ENCODE measurements at regions not wholly inside any gene's neighbourhood (a gene's known extent, or its start where the extent isn't known, plus 50 kb on each side); places are given as distances from the start of the nearest gene placed in this dataset.

DNA sequence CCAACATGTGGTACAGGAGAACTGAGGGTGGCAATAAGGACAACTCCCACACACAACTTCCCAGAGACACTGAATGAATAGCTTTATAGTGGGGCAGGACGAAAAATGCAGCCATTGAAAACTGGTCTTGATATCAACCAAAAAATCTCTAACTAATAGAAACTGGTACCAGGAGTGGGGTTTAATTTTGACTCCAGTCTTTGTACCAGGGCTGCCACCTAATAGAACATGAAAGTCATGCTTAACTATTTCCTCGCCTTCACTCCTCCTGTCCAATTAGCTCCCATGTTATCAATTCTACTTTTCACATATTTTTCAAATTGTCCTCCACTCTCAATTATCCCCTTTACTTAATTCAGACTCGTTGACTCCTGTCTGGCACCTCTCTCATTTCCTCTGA lies 192.0 kb upstream of the ERCC4 start:
- Histone ChIP-seq H2BK120ac (ENCODE audit: low read depth, low read length, poor library complexity, severe bottlenecking) (no peak overlapping the region), H4K20me1 (ENCODE audit: control insufficient read depth, insufficient read depth, insufficient read length) (no peaks in the 10 kb centered on the region), H3K14ac (ENCODE audit: insufficient read depth, low read length) (no peak overlapping the region), H2AK5ac (ENCODE audit: insufficient read length, low read length) (no peak overlapping the region), H2BK5ac (ENCODE audit: insufficient read length, low read length) (no peak overlapping the region), H3K79me2 (ENCODE audit: insufficient read depth, low read length) (no peaks in the 10 kb centered on the region), H3K4me2 (ENCODE audit: insufficient read depth, insufficient read length, low read length) (no peak overlapping the region), H3K23ac (ENCODE audit: insufficient read length, low read depth, low read length) (no peak overlapping the region), H2AFZ (ENCODE audit: low read length) (no peak overlapping the region), H3K9ac (ENCODE audit: extremely low read depth, insufficient read length, low read length) (no peak overlapping the region), H4K8ac (replicated peaks; ENCODE audit: insufficient read length, low read depth, low read length) (no peak overlapping the region), H3K4me1 (ENCODE audit: insufficient read depth, low read length) (no peaks in the 10 kb centered on the region), H3K4ac (ENCODE audit: low read depth, low read length) (no peak overlapping the region), H2BK20ac (ENCODE audit: low read depth, low read length, poor library complexity, severe bottlenecking) (no peak overlapping the region), H3T11ph (ENCODE audit: low read length) (no peak overlapping the region), H3K18ac (ENCODE audit: insufficient read length, low read depth, low read length) (no peak overlapping the region), H2BK15ac (ENCODE audit: low read depth, low read length) (no peak overlapping the region), H3K27me3 (ENCODE audit: insufficient read depth, low read length) (no peaks in the 10 kb centered on the region), H3K27ac (ENCODE audit: insufficient read length, low read depth, low read length) (no peak overlapping the region), H3K9me3 (ENCODE audit: control insufficient read depth, low read depth, low read length) (peaks cover 5% of the 10 kb centered on the region), H3K79me1 (ENCODE audit: insufficient read depth, low read depth, low read length, poor library complexity, severe bottlenecking) (no peaks in the 10 kb centered on the region), H3K56ac (ENCODE audit: insufficient read length, low read depth, low read length) (no peak overlapping the region), H4K5ac (ENCODE audit: insufficient read length, low read depth, low read length) (no peak overlapping the region), H3K23me2 (ENCODE audit: insufficient read length, low read depth, low read length, poor library complexity, severe bottlenecking) (no peaks in the 10 kb centered on the region), H2BK12ac (ENCODE audit: insufficient read length, low read depth, low read length) (no peak overlapping the region), H4K91ac (ENCODE audit: insufficient read length, low read depth, low read length) (no peak overlapping the region)
- Mint-ChIP-seq H3K36me3 (ENCODE audit: insufficient read depth in 1 of 3, low read depth in 3 of 3) (peaks cover 2 to 11% (median 10%) of the 10 kb centered on the region in 3 experiments; a peak in 5 of 7 replicates), H3K27ac (no peak overlapping the region), H3K27me3 (ENCODE audit: low read depth) (peaks cover 5% of the 10 kb centered on the region; the same call in 1 of the 2 replicates), H3K4me1 (no peaks in the 10 kb centered on the region), H3K4me3 (no peak overlapping the region), H3K9me3 (peaks cover 16 to 23% of the 10 kb centered on the region in 2 experiments)
- TF ChIP-seq, protein P1, sequence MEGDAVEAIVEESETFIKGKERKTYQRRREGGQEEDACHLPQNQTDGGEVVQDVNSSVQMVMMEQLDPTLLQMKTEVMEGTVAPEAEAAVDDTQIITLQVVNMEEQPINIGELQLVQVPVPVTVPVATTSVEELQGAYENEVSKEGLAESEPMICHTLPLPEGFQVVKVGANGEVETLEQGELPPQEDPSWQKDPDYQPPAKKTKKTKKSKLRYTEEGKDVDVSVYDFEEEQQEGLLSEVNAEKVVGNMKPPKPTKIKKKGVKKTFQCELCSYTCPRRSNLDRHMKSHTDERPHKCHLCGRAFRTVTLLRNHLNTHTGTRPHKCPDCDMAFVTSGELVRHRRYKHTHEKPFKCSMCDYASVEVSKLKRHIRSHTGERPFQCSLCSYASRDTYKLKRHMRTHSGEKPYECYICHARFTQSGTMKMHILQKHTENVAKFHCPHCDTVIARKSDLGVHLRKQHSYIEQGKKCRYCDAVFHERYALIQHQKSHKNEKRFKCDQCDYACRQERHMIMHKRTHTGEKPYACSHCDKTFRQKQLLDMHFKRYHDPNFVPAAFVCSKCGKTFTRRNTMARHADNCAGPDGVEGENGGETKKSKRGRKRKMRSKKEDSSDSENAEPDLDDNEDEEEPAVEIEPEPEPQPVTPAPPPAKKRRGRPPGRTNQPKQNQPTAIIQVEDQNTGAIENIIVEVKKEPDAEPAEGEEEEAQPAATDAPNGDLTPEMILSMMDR (conservative IDR thresholded peaks at IDR 0.05): no peak
- WGBS (ENCODE audit: extremely low coverage, insufficient read length, low lambda C conversion rate): no CpG with 5 or more reads among the region's 3 CpGs
- DNase-seq: no peak
